ENCODE measurements at regions not wholly inside any gene's neighbourhood (a gene's known extent, or its start where the extent isn't known, plus 50 kb on each side); places are given as distances from the start of the nearest gene placed in this dataset.

- no peak for TF ChIP-seq CTCF (IDR thresholded peaks at IDR 0.05; ENCODE audit: low read depth, low read length)
- no peak for TF ChIP-seq EZH2phosphoT487 (IDR thresholded peaks at IDR 0.05; ENCODE audit: low read depth)
These were observed 399.4 kb upstream of the C16orf82 start for GRCh38 chr16:26667307-26667706.

Measured in OCI-LY3 (cell line).